GM21737 (cell line): ENCODE measurements at regions not wholly inside any gene's neighbourhood (a gene's known extent, or its start where the extent isn't known, plus 50 kb on each side); places are given as distances from the start of the nearest gene placed in this dataset.
"Not testable (repeated sequence)": the region's sequence is repeated elsewhere in the genome, so short reads cannot be mapped to it uniquely, and the experiment has no call there.

ENCODE experiments used
- ATAC-seq: cut with Tn5 transposase; IDR thresholded peaks from one replicate; pipeline ENCODE4 v1.9.1; 2021; ENCODE audit warnings: mild to moderate bottlenecking, moderate library complexity; ENCODE audit not compliant: unreplicated experiment

- not testable (repeated sequence) for ATAC-seq
Observed at GRCh38 chr2:89129440-89129839, 438.0 kb downstream of the RPIA start.

GRCh38 chr2:89130665-89131308 is 439.3 kb downstream of the RPIA start:
- ATAC-seq = not testable (repeated sequence)

GRCh38 chr2:89142959-89143358 is 451.5 kb downstream of the RPIA start:
- not testable (repeated sequence) for ATAC-seq

GRCh38 chr2:89145342-89145741 is 453.9 kb downstream of the RPIA start:
- not testable (repeated sequence) for ATAC-seq

GRCh38 chr2:89148256-89148655 is 456.8 kb downstream of the RPIA start:
- not testable (repeated sequence) for ATAC-seq

- ATAC-seq = not testable (repeated sequence)
Observed at GRCh38 chr2:89151699-89152098, 460.2 kb downstream of the RPIA start.

- not testable (repeated sequence) for ATAC-seq
Observed at GRCh38 chr2:89152501-89152900, 461.0 kb downstream of the RPIA start.

GRCh38 chr2:89153210-89153609 is 461.7 kb downstream of the RPIA start:
- not testable (repeated sequence) for ATAC-seq

GRCh38 chr2:89154247-89154682 is 462.8 kb downstream of the RPIA start:
- not testable (repeated sequence) for ATAC-seq

GRCh38 chr2:89160306-89160705 is 468.8 kb downstream of the RPIA start:
- not testable (repeated sequence) for ATAC-seq

- ATAC-seq = not testable (repeated sequence)
Observed at GRCh38 chr2:89161626-89162025, 470.2 kb downstream of the RPIA start.

GRCh38 chr2:89170506-89171173 is 479.2 kb downstream of the RPIA start:
- not testable (repeated sequence) for ATAC-seq

GRCh38 chr2:89171174-89171519 is 479.7 kb downstream of the RPIA start:
- not testable (repeated sequence) for ATAC-seq

- not testable (repeated sequence) for ATAC-seq
Observed at GRCh38 chr2:89177004-89177403, 485.5 kb downstream of the RPIA start.

- not testable (repeated sequence) for ATAC-seq
Observed at GRCh38 chr2:89182221-89182620, 490.7 kb downstream of the RPIA start.

- not testable (repeated sequence) for ATAC-seq
Observed at GRCh38 chr2:89184746-89185145, 493.3 kb downstream of the RPIA start.

- not testable (repeated sequence) for ATAC-seq
Observed at GRCh38 chr2:89195636-89196251, 504.3 kb downstream of the RPIA start.

GRCh38 chr2:89196719-89197118 is 505.2 kb downstream of the RPIA start:
- ATAC-seq = not testable (repeated sequence)

GRCh38 chr2:89198026-89198425 is 506.6 kb downstream of the RPIA start:
- not testable (repeated sequence) for ATAC-seq

- not testable (repeated sequence) for ATAC-seq
Observed at GRCh38 chr2:89199453-89200246, 508.2 kb downstream of the RPIA start.

- not testable (repeated sequence) for ATAC-seq
Observed at GRCh38 chr2:89200247-89200527, 508.7 kb downstream of the RPIA start.
